ENCODE measurements at regions not wholly inside any gene's neighbourhood (a gene's known extent, or its start where the extent isn't known, plus 50 kb on each side); places are given as distances from the start of the nearest gene placed in this dataset.

GRCh38 chr1:80993154-80993980 lies 807.4 kb upstream of the ADGRL2 start:
- no peaks in the 10 kb centered on the region for H3K4me1 ChIP-seq
- TF ChIP-seq POLR2AphosphoS5 (IDR thresholded peaks at IDR 0.05) (no peak), POLR2A (IDR thresholded peaks at IDR 0.05) (no peak), CTCF (IDR thresholded peaks at IDR 0.05 in 8 of 11, conservative IDR thresholded peaks at IDR 0.05 in 3 of 11) (no peak)
- H3K4me3 ChIP-seq: no peak overlapping the region
- 77 to 86% (median 83%) methylated on average over 4 of the region's 4 CpGs for WGBS, 5 donors
- peaks cover 0 to 4% (median 0%) of the 10 kb centered on the region in 8 donors for H3K9me3 ChIP-seq
- intact Hi-C loops (cut with DNase I; ENCODE audit: low total_unique reads): no loop called here
- H3K27ac ChIP-seq: no peak overlapping the region
- DNase-seq: no peak
- no peaks in the 10 kb centered on the region for H3K27me3 ChIP-seq (replicated peaks in 1 of 7)
- H3K36me3 ChIP-seq: no peaks in the 10 kb centered on the region

- Histone ChIP-seq H3K4me3 (no peak overlapping the region), H3K36me3 (no peaks in the 10 kb centered on the region), H3K9me3 (no peaks in the 10 kb centered on the region), H3K4me1 (no peaks in the 10 kb centered on the region), H3K27me3 (replicated peaks in 1 of 7) (no peaks in the 10 kb centered on the region), H3K27ac (no peak overlapping the region)
- 70 to 88% (median 71%) methylated on average over 2 of the region's 2 CpGs for WGBS, 5 donors
- TF ChIP-seq POLR2AphosphoS5 (IDR thresholded peaks at IDR 0.05): no peak
- TF ChIP-seq CTCF (IDR thresholded peaks at IDR 0.05 in 8 of 11, conservative IDR thresholded peaks at IDR 0.05 in 3 of 11): no peak
- no peak for TF ChIP-seq POLR2A (IDR thresholded peaks at IDR 0.05)
- no peak for DNase-seq
- intact Hi-C loops (cut with DNase I; ENCODE audit: low total_unique reads): no loop called here
These were observed 811.3 kb upstream of the ADGRL2 start for GRCh38 chr1:80989455-80989854.

GRCh38 chr1:80988926-80989325 lies 811.8 kb upstream of the ADGRL2 start:
- H3K4me3 ChIP-seq: no peak overlapping the region
- H3K27me3 ChIP-seq (replicated peaks in 1 of 7): no peaks in the 10 kb centered on the region
- DNase-seq: no peak
- no peaks in the 10 kb centered on the region for H3K4me1 ChIP-seq
- 50 to 57% (median 56%) methylated on average over 4 of the region's 4 CpGs for WGBS, 5 donors
- H3K36me3 ChIP-seq: no peaks in the 10 kb centered on the region
- no peak for TF ChIP-seq POLR2A (IDR thresholded peaks at IDR 0.05)
- TF ChIP-seq POLR2AphosphoS5 (IDR thresholded peaks at IDR 0.05): no peak
- TF ChIP-seq CTCF (IDR thresholded peaks at IDR 0.05 in 8 of 11, conservative IDR thresholded peaks at IDR 0.05 in 3 of 11): no peak
- H3K9me3 ChIP-seq: no peaks in the 10 kb centered on the region
- intact Hi-C loops (cut with DNase I; ENCODE audit: low total_unique reads): no loop called here
- no peak overlapping the region for H3K27ac ChIP-seq

- Histone ChIP-seq H3K27ac (no peak overlapping the region), H3K27me3 (replicated peaks in 1 of 7) (no peaks in the 10 kb centered on the region), H3K36me3 (no peaks in the 10 kb centered on the region), H3K9me3 (no peaks in the 10 kb centered on the region), H3K4me1 (no peaks in the 10 kb centered on the region), H3K4me3 (no peak overlapping the region)
- no peak for TF ChIP-seq POLR2A (IDR thresholded peaks at IDR 0.05)
- TF ChIP-seq CTCF (IDR thresholded peaks at IDR 0.05 in 8 of 11, conservative IDR thresholded peaks at IDR 0.05 in 3 of 11): no peak
- TF ChIP-seq POLR2AphosphoS5 (IDR thresholded peaks at IDR 0.05): no peak
- 82 to 92% (median 85%) methylated on average over 1 of the region's 1 CpG for WGBS, 5 donors
- DNase-seq: no peak
- intact Hi-C loops (cut with DNase I; ENCODE audit: low total_unique reads): no loop called here
These were observed 812.9 kb upstream of the ADGRL2 start for GRCh38 chr1:80987824-80988223.
